ENCODE measurements at regions not wholly inside any gene's neighbourhood (a gene's known extent, or its start where the extent isn't known, plus 50 kb on each side); places are given as distances from the start of the nearest gene placed in this dataset.

GRCh38 chr1:56331892-56332567 is 247.3 kb downstream of the PLPP3 start (continued):
- TF ChIP-seq RNF219 (CRISPR knock-in tag; IDR thresholded peaks at IDR 0.05) (no peak), MEIS1 (CRISPR knock-in tag; IDR thresholded peaks at IDR 0.05; ENCODE audit: borderline replicate concordance) (peak; percentile 82; the same call in 1 of the 2 replicates), CBX2 (IDR thresholded peaks at IDR 0.05; ENCODE audit: low read depth, low read length) (no peak), CBX2 (CRISPR knock-in tag; IDR thresholded peaks at IDR 0.05; ENCODE audit: low read depth) (no peak), SMAD1 (CRISPR knock-in tag; IDR thresholded peaks at IDR 0.05; ENCODE audit: borderline replicate concordance, low read depth) (no peak), HINFP (CRISPR knock-in tag; IDR thresholded peaks at IDR 0.05; ENCODE audit: low read depth) (no peak), KAT2B (IDR thresholded peaks at IDR 0.05; ENCODE audit: borderline replicate concordance, low read depth, low read length) (peak; percentile 42; the same call in 1 of the 2 replicates), PHF20 (CRISPR knock-in tag; IDR thresholded peaks at IDR 0.05) (no peak), ZNF121 (CRISPR knock-in tag; IDR thresholded peaks at IDR 0.05) (no peak), ZNF337 (CRISPR knock-in tag; IDR thresholded peaks at IDR 0.05; ENCODE audit: borderline replicate concordance, low read depth) (no peak), NFYC (CRISPR knock-in tag; IDR thresholded peaks at IDR 0.05) (peak; percentile 60), NFIB (CRISPR knock-in tag; IDR thresholded peaks at IDR 0.05; ENCODE audit: borderline replicate concordance) (no peak), IKZF1 (IDR thresholded peaks at IDR 0.05) (no peak), ARID2 (CRISPR knock-in tag; IDR thresholded peaks at IDR 0.05; ENCODE audit: borderline replicate concordance) (no peak), MXD4 (CRISPR knock-in tag; IDR thresholded peaks at IDR 0.05) (no peak), ZC3H13 (CRISPR knock-in tag; IDR thresholded peaks at IDR 0.05) (no peak), ZMAT5 (CRISPR knock-in tag; IDR thresholded peaks at IDR 0.05; ENCODE audit: borderline replicate concordance, low read depth) (no peak), ZNF891 (CRISPR knock-in tag; IDR thresholded peaks at IDR 0.05) (no peak), ZNF367 (CRISPR knock-in tag; IDR thresholded peaks at IDR 0.05; ENCODE audit: borderline replicate concordance) (no peak), ZSCAN12 (CRISPR knock-in tag; IDR thresholded peaks at IDR 0.05) (no peak), ERF (CRISPR knock-in tag; IDR thresholded peaks at IDR 0.05) (no peak), MYC (CRISPR knock-in tag; IDR thresholded peaks at IDR 0.05; ENCODE audit: borderline replicate concordance) (0 out of 2 replicates have a peak, but pooled peaks have one; percentile 19), ETV6 (CRISPR knock-in tag; conservative IDR thresholded peaks at IDR 0.05) (no peak), EHMT2 (IDR thresholded peaks at IDR 0.05; ENCODE audit: borderline replicate concordance, low read depth, low read length) (no peak; the same call in 1 of the 2 replicates), NBN (conservative IDR thresholded peaks at IDR 0.05) (no peak), ZNF724P (CRISPR knock-in tag; IDR thresholded peaks at IDR 0.05; ENCODE audit: borderline replicate concordance) (no peak), TSC22D2 (CRISPR knock-in tag; IDR thresholded peaks at IDR 0.05; ENCODE audit: borderline replicate concordance) (no peak)
